Renal cortex interstitium (tissue), 11 donors: ENCODE measurements at regions not wholly inside any gene's neighbourhood (a gene's known extent, or its start where the extent isn't known, plus 50 kb on each side); places are given as distances from the start of the nearest gene placed in this dataset.

Experiments used
- DNase-seq, 11 donors: peaks; one replicate each; pipeline ENCODE4 v3.0.0-alpha.2; 2013; ENCODE audit warnings: low read depth in 9 of 11, low spot score in 4 of 11; ENCODE audit errors: extremely low read depth in 1 of 11

GRCh38 chr5:71860048-71860447 lies 141.0 kb downstream of the CARTPT start:
- no peak for DNase-seq

GRCh38 chr5:71861682-71862081 lies 142.6 kb downstream of the CARTPT start:
- no peak for DNase-seq

GRCh38 chr5:71862087-71862486 lies 143.0 kb downstream of the CARTPT start:
- no peak for DNase-seq

- DNase-seq = no peak
These were observed 143.5 kb downstream of the CARTPT start for GRCh38 chr5:71862507-71863060.

GRCh38 chr5:71864730-71865601 lies 145.9 kb downstream of the CARTPT start:
- no peak for DNase-seq

GRCh38 chr5:71865665-71866320 lies 146.7 kb downstream of the CARTPT start:
- no peak for DNase-seq

GRCh38 chr5:71872311-71872864 lies 153.3 kb downstream of the CARTPT start:
- no peak for DNase-seq

- DNase-seq = no peak
These were observed 154.1 kb downstream of the CARTPT start for GRCh38 chr5:71873191-71873591.

GRCh38 chr5:71874521-71874920 lies 155.4 kb downstream of the CARTPT start:
- no peak for DNase-seq

- DNase-seq = no peak
These were observed 158.4 kb downstream of the CARTPT start for GRCh38 chr5:71877511-71877910.

- DNase-seq = no peak
These were observed 161.5 kb downstream of the CARTPT start for GRCh38 chr5:71880536-71880935.

GRCh38 chr5:71882826-71883741 lies 164.0 kb downstream of the CARTPT start:
- no peak for DNase-seq

GRCh38 chr5:71883742-71884103 lies 164.6 kb downstream of the CARTPT start:
- no peak for DNase-seq

- DNase-seq = no peak
These were observed 165.9 kb downstream of the CARTPT start for GRCh38 chr5:71884926-71885325.

- no peak for DNase-seq
These were observed 167.3 kb downstream of the CARTPT start for GRCh38 chr5:71886406-71886805.

- DNase-seq = peak in 1 of 11 donors; percentile 9
These were observed 168.6 kb downstream of the CARTPT start for GRCh38 chr5:71887680-71888079.

GRCh38 chr5:71891406-71891805 lies 172.3 kb downstream of the CARTPT start:
- no peak for DNase-seq

- no peak for DNase-seq
These were observed 172.8 kb downstream of the CARTPT start for GRCh38 chr5:71891856-71892255.
